IMR-90 (cell line): ENCODE measurements at regions not wholly inside any gene's neighbourhood (a gene's known extent, or its start where the extent isn't known, plus 50 kb on each side); places are given as distances from the start of the nearest gene placed in this dataset.

Source experiments
- BHLHE40 ChIP-seq: fragments of 150-350 bp; IDR thresholded peaks from 2 replicates; pipeline ENCODE4 v1.6.1; 2016; ENCODE audit warnings: mild to moderate bottlenecking, low read depth, low read length
- CEBPB ChIP-seq: IDR thresholded peaks from 2 replicates; pipeline ENCODE4 v1.6.1; 2012; ENCODE audit warnings: low read depth, low read length, improper control_type of control experiment
- CHD1 ChIP-seq: IDR thresholded peaks from 2 replicates; pipeline ENCODE4 v1.6.1; 2012; ENCODE audit warnings: low read depth, low read length, improper control_type of control experiment
- CTCF ChIP-seq: conservative IDR thresholded peaks from 2 replicates; pipeline ENCODE4 v1.5.1; 2012; ENCODE audit warnings: mild to moderate bottlenecking, low read depth, low read length, improper control_type of control experiment
- POLR2A ChIP-seq: IDR thresholded peaks from 2 replicates; pipeline ENCODE4 v1.6.1; 2012; ENCODE audit warnings: mild to moderate bottlenecking, low read depth, low read length
- RFX5 ChIP-seq: IDR thresholded peaks from 2 replicates; pipeline ENCODE4 v1.8.0; 2012; ENCODE audit warnings: low read depth, mild to moderate bottlenecking, low read length, moderate library complexity
- TF ChIP-seq, protein P1 (sequence below): fragments of 150-350 bp; IDR thresholded peaks from 2 replicates; pipeline ENCODE4 v1.6.1; 2017; ENCODE audit warnings: mild to moderate bottlenecking, antibody characterized with exemption, low read length, low read depth

- TF ChIP-seq CHD1 (no peak), CTCF (no peak), POLR2A (no peak), RFX5 (no peak), BHLHE40 (no peak), CEBPB (no peak)
- TF ChIP-seq, protein P1, sequence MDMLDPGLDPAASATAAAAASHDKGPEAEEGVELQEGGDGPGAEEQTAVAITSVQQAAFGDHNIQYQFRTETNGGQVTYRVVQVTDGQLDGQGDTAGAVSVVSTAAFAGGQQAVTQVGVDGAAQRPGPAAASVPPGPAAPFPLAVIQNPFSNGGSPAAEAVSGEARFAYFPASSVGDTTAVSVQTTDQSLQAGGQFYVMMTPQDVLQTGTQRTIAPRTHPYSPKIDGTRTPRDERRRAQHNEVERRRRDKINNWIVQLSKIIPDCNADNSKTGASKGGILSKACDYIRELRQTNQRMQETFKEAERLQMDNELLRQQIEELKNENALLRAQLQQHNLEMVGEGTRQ, result no peak
Observed at GRCh38 chr2:176647325-176648165, 378.3 kb downstream of the MTX2 start.
